Osteoblast (primary cell): ENCODE measurements at regions not wholly inside any gene's neighbourhood (a gene's known extent, or its start where the extent isn't known, plus 50 kb on each side); places are given as distances from the start of the nearest gene placed in this dataset.

Experiments
- DNase-seq: peaks from one replicate; pipeline ENCODE4 v3.0.0; 2011; ENCODE audit warnings: low spot score, mixed read lengths; ENCODE audit not compliant: insufficient read length; ENCODE audit errors: missing footprints
- H2AFZ ChIP-seq: 2 replicates; pipeline ENCODE4 v1.6.0; 2011; ENCODE audit warnings: mild to moderate bottlenecking, low read length
- H3K27ac ChIP-seq: 2 replicates; pipeline ENCODE4 v1.5.1; 2011; ENCODE audit warnings: mild to moderate bottlenecking, low read depth, low read length, moderate library complexity
- H3K27me3 ChIP-seq: 2 replicates; pipeline ENCODE4 v1.6.0; 2012; ENCODE audit warnings: mild to moderate bottlenecking, control low read depth, inconsistent platforms, low read length, moderate library complexity; ENCODE audit not compliant: insufficient read depth
- H3K36me3 ChIP-seq: 2 replicates; pipeline ENCODE4 v1.5.1; 2011; ENCODE audit warnings: mild to moderate bottlenecking, low read length, control low read depth, moderate library complexity; ENCODE audit not compliant: insufficient read depth
- H3K4me1 ChIP-seq: 2 replicates; pipeline ENCODE4 v1.5.1; 2011; ENCODE audit warnings: mild to moderate bottlenecking, low read length, control low read depth, moderate library complexity; ENCODE audit not compliant: insufficient read depth
- H3K4me2 ChIP-seq: 2 replicates; pipeline ENCODE4 v1.6.0; 2011; ENCODE audit warnings: mild to moderate bottlenecking, low read length; ENCODE audit not compliant: insufficient read depth
- H3K4me3 ChIP-seq: fragments of 200-600 bp; sonication (generic); 3 replicates; pipeline ENCODE4 v1.5.1; 2012; ENCODE audit warnings: mild to moderate bottlenecking, low read length, inconsistent platforms; ENCODE audit not compliant: insufficient read depth
- H3K79me2 ChIP-seq: 2 replicates; pipeline ENCODE4 v1.6.0; 2012; ENCODE audit warnings: mild to moderate bottlenecking, low read length, control low read depth, inconsistent platforms; ENCODE audit not compliant: insufficient read depth
- H3K9me3 ChIP-seq: 2 replicates; pipeline ENCODE4 v1.5.1; 2011; ENCODE audit warnings: low read depth, low read length, control low read depth
- H4K20me1 ChIP-seq: 2 replicates; pipeline ENCODE4 v1.6.0; 2012; ENCODE audit warnings: mild to moderate bottlenecking, low read length, control low read depth; ENCODE audit not compliant: insufficient read depth
- TF ChIP-seq, protein P1 (sequence below): IDR thresholded peaks from 2 replicates; pipeline ENCODE4 v1.5.1; 2011; ENCODE audit warnings: mild to moderate bottlenecking, low read depth, low read length, moderate library complexity; ENCODE audit errors: extremely low read depth

GRCh38 chr10:8534891-8535290 lies 480.4 kb downstream of the GATA3 start:
- Histone ChIP-seq H4K20me1 (no peaks in the 10 kb centered on the region), H3K9me3 (no peaks in the 10 kb centered on the region), H3K36me3 (no peaks in the 10 kb centered on the region), H3K27ac (no peak overlapping the region), H3K4me3 (no peak overlapping the region), H3K4me2 (no peak overlapping the region), H3K4me1 (no peaks in the 10 kb centered on the region), H2AFZ (no peak overlapping the region), H3K27me3 (no peaks in the 10 kb centered on the region), H3K79me2 (no peaks in the 10 kb centered on the region)
- TF ChIP-seq, protein P1, sequence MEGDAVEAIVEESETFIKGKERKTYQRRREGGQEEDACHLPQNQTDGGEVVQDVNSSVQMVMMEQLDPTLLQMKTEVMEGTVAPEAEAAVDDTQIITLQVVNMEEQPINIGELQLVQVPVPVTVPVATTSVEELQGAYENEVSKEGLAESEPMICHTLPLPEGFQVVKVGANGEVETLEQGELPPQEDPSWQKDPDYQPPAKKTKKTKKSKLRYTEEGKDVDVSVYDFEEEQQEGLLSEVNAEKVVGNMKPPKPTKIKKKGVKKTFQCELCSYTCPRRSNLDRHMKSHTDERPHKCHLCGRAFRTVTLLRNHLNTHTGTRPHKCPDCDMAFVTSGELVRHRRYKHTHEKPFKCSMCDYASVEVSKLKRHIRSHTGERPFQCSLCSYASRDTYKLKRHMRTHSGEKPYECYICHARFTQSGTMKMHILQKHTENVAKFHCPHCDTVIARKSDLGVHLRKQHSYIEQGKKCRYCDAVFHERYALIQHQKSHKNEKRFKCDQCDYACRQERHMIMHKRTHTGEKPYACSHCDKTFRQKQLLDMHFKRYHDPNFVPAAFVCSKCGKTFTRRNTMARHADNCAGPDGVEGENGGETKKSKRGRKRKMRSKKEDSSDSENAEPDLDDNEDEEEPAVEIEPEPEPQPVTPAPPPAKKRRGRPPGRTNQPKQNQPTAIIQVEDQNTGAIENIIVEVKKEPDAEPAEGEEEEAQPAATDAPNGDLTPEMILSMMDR, result no peak
- DNase-seq, result no peak

DNA sequence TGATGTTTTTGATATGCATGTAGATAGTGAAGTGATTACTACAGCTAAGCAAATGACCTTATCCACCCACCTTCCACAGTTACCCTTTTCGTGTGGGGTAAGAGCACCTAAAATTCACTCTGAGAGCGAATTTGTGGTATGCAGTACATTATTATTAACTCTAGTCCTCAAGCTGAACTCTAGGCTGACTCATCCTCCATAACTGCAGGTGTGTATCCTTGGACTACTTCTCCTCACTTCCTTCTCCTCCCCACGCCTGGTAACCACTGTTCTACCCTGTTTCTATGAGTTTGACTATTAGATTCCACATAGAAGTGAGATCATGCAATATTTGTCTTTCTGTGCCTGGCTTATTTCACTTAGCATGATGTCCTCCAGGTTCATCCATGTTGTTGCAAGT lies 484.6 kb downstream of the GATA3 start:
- Histone ChIP-seq H3K9me3 (no peaks in the 10 kb centered on the region), H3K79me2 (no peaks in the 10 kb centered on the region), H3K4me1 (no peaks in the 10 kb centered on the region), H3K4me3 (no peak overlapping the region), H3K27ac (no peak overlapping the region), H3K27me3 (no peaks in the 10 kb centered on the region), H3K4me2 (no peak overlapping the region), H4K20me1 (no peaks in the 10 kb centered on the region), H3K36me3 (no peaks in the 10 kb centered on the region), H2AFZ (no peak overlapping the region)
- TF ChIP-seq, protein P1, result no peak
- no peak for DNase-seq

DNA sequence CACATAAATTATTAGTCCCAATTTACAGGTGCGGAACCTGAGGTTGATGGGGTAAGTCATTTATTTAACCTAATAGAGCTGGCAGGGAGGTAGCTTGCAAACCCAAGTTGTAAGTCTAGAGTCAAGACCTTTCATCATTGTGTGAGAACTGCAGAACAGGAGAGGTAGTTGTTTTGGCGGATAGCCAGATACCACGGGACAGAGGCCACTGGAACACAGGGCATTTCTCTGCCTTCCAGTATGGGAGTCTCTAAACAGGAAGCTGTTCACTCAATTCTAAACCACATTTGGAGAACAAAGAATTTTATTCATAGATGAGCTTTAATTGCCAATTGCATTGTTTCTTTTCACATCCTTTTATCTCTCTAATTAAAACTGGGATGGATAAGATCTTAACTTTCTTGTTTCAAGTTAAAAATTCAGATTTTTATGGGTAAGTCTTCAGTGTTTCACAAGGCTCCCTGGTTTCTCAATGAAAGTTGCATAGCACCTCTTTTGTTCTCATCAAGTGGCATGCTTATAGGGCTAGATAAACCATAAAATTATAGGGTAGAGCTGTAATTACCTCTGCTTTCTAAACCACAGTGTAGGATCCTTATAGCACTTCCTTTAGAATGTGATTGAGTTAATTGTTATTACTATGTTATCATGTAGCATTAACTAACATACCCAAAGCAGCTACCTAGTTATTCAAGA lies 489.0 kb downstream of the GATA3 start:
- TF ChIP-seq, protein P1, result no peak
- Histone ChIP-seq H3K27ac (no peak overlapping the region), H3K4me1 (no peaks in the 10 kb centered on the region), H3K36me3 (no peaks in the 10 kb centered on the region), H3K27me3 (no peaks in the 10 kb centered on the region), H2AFZ (no peak overlapping the region), H4K20me1 (no peaks in the 10 kb centered on the region), H3K4me3 (no peak overlapping the region), H3K9me3 (peaks cover 3% of the 10 kb centered on the region), H3K4me2 (no peak overlapping the region), H3K79me2 (no peaks in the 10 kb centered on the region)
- DNase-seq, result no peak

DNA sequence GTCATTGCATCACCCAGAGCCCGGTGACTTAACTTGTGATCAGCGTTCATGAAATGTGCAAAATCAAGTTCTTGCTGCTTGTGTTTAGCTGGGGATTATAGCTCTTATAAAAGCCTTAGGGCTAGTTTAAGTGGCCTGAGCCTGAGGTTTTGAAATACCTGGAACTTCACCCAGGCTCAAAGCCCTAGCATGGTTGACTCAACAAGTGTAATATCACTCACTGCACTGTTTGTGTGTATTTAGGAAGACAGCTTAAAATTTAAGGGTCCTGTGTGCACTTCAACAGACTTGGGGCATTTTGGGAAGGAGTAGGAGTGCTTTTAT lies 489.5 kb downstream of the GATA3 start:
- Histone ChIP-seq H3K4me3 (no peak overlapping the region), H3K4me2 (no peak overlapping the region), H3K4me1 (no peaks in the 10 kb centered on the region), H3K36me3 (no peaks in the 10 kb centered on the region), H3K27me3 (no peaks in the 10 kb centered on the region), H3K27ac (no peak overlapping the region), H2AFZ (no peak overlapping the region), H3K79me2 (no peaks in the 10 kb centered on the region), H3K9me3 (peaks cover 3% of the 10 kb centered on the region), H4K20me1 (no peaks in the 10 kb centered on the region)
- DNase-seq, result no peak
- TF ChIP-seq, protein P1, result no peak
